HEK293T (cell line): ENCODE measurements at regions not wholly inside any gene's neighbourhood (a gene's known extent, or its start where the extent isn't known, plus 50 kb on each side); places are given as distances from the start of the nearest gene placed in this dataset.

Experiments
- ARNT ChIP-seq: fragments of 450-650 bp; IDR thresholded peaks from 2 replicates; pipeline ENCODE4 v1.6.1; 2017; ENCODE audit warnings: mild to moderate bottlenecking
- FOXK2 ChIP-seq: fragments of 450-650 bp; IDR thresholded peaks from 2 replicates; pipeline ENCODE4 v1.6.1; 2016; ENCODE audit warnings: mild to moderate bottlenecking
- NFRKB ChIP-seq: fragments of 450-650 bp; IDR thresholded peaks from 2 replicates; pipeline ENCODE4 v1.6.1; 2016; ENCODE audit warnings: mild to moderate bottlenecking, moderate library complexity
- SP1 ChIP-seq: fragments of 450-650 bp; IDR thresholded peaks from 2 replicates; pipeline ENCODE4 v1.6.1; 2017

DNA sequence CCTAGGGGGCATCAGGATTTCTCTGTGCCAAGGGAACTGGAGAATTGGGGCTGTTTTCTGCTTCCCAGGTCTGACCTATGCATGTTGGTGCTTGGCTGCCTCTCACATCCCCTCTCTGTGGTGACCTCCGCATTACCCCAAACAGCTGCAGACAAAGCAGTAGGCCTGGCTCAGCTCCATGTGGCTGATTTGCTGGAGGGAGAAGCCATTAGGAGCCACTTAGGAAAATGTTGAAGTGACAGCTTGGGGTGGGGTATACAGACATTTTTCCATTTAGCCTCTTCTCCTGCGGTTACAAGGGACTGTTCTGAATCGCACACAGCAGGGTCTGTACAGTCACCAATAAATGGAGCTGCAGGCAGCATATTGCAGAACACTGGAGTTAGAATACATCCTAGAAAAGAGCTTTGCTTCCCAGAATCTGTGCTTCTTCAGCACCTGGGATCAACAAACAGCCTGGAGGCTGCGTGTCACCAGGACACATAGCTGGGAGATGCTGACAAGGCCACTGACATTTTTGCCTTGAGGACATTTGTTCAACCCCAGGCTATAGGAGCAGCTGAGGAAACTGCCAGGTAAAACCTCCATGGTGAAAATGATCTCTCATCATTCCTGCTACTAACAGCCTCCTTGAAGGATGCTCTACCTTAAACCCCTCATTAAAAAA is 335.3 kb downstream of the DIRAS2 start:
- TF ChIP-seq NFRKB (no peak), ARNT (no peak), SP1 (no peak), FOXK2 (no peak)
